ENCODE measurements at regions not wholly inside any gene's neighbourhood (a gene's known extent, or its start where the extent isn't known, plus 50 kb on each side); places are given as distances from the start of the nearest gene placed in this dataset.

DNA sequence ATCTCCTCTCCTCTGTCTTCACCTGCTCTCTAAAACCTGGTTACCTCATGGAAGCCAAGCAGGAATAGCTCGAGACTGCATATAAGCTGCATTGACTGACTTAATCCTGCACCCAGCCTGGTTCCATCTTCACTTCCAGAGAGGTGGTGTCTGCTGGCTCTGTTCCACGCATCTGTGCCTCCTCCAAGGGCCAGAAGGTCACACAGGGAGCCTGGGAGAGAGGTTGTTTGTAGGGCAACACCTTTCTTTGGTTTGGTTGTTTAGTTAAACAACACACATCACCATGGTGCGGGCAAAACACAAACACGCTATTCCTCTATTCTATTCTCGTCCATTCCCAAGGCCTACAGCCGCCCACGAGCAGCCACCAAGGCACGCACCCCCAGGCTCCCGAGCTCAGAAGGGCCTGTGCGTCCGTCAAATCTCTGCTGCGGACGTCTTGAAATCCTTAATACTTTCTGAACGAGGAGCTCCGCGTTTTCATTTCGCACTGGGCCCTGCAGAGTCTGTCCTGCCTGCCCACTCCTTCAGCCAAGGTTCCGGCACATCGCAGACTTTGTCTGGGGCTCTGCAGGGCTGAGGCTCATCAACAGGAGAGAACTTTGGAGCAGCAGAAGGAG, 116.2 kb downstream of the RIPK4 start:
- TF ChIP-seq, protein P1, sequence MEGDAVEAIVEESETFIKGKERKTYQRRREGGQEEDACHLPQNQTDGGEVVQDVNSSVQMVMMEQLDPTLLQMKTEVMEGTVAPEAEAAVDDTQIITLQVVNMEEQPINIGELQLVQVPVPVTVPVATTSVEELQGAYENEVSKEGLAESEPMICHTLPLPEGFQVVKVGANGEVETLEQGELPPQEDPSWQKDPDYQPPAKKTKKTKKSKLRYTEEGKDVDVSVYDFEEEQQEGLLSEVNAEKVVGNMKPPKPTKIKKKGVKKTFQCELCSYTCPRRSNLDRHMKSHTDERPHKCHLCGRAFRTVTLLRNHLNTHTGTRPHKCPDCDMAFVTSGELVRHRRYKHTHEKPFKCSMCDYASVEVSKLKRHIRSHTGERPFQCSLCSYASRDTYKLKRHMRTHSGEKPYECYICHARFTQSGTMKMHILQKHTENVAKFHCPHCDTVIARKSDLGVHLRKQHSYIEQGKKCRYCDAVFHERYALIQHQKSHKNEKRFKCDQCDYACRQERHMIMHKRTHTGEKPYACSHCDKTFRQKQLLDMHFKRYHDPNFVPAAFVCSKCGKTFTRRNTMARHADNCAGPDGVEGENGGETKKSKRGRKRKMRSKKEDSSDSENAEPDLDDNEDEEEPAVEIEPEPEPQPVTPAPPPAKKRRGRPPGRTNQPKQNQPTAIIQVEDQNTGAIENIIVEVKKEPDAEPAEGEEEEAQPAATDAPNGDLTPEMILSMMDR (IDR thresholded peaks at IDR 0.05) = no peak
- no peak for TF ChIP-seq POLR2AphosphoS5 (IDR thresholded peaks at IDR 0.05; ENCODE audit: insufficient read depth in 1 of 2, low read depth in 1 of 2)
- no peak for TF ChIP-seq POLR2A (IDR thresholded peaks at IDR 0.05)
- Histone ChIP-seq H3K27ac (no peak overlapping the region), H3K4me3 (no peak overlapping the region), H3K36me3 (no peaks in the 10 kb centered on the region), H3K9me3 (no peaks in the 10 kb centered on the region), H3K4me1 (peaks cover 21% of the 10 kb centered on the region), H3K27me3 (no peaks in the 10 kb centered on the region)
- intact Hi-C loops (cut with DNase I) = no loop called here
- DNase-seq (ENCODE audit: extremely low spot score in 2 of 2) = no peak

DNA sequence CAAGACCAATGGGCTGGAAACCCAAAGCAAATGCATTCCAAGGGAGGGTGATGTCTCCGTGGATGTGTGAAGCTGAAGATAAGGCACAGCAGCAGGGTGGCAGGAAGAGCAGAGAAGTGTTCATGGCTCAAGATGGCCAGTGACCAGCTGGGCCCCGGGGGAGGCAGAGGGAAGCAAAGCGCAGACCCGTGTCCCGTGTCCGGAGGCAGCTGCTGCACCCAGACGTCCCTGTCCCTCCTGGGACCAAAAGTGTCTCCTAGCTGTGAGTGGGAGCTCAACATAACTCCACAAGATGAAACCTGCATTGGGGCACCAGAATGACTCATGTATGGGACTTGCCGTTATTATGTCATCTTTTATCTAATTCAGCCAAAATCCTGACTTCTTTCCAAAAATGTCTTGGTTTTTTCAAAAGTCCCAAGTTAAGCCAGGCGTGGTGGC, 118.2 kb downstream of the RIPK4 start:
- DNase-seq (ENCODE audit: extremely low spot score in 2 of 2) = no peak
- no peaks in the 10 kb centered on the region for H3K9me3 ChIP-seq
- H3K4me3 ChIP-seq = no peak overlapping the region
- no peak overlapping the region for H3K27ac ChIP-seq
- intact Hi-C loops (cut with DNase I) = no loop called here
- H3K27me3 ChIP-seq = no peaks in the 10 kb centered on the region
- no peaks in the 10 kb centered on the region for H3K36me3 ChIP-seq
- TF ChIP-seq, protein P1 (IDR thresholded peaks at IDR 0.05) = no peak
- TF ChIP-seq POLR2A (IDR thresholded peaks at IDR 0.05) (no peak), POLR2AphosphoS5 (IDR thresholded peaks at IDR 0.05; ENCODE audit: insufficient read depth in 1 of 2, low read depth in 1 of 2) (no peak)
- H3K4me1 ChIP-seq = peaks cover 13% of the 10 kb centered on the region

DNA sequence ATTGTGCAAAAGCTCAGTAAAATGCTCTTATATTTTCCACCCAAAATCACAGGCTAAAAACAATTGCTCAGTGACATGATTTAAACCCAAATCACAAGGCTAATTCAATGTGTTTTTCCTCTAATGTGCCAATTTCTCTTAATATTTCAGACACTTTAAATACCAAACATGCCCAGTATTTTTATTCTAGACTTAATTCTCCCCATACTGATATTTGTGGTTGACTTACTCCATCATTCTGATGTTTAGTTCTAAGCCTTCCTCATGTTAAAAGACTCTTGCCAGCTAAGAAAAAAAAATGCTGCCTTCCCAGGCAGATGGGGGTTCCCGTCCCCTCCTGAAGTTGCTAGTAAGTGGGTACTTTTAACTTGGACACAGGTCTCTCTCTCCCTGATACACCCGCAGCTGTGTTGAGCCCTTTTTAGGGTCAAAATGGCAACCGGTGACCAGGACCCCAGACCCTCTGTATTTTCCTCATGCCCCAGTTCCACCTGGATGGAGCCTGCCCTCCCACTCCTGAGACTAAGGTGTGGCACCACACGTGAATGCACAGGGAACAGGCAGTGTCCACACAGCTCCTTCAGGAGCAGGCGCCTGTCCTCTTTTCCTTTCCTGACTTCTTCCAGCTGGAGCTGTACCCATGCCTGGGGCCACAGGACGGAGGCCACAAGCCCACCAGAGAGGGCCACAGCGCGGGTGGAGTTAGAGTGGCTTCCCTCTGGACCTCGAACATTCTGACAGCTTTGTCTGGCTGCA, 118.9 kb downstream of the RIPK4 start:
- H3K27ac ChIP-seq = no peak overlapping the region
- no peak overlapping the region for H3K4me3 ChIP-seq
- H3K27me3 ChIP-seq = no peaks in the 10 kb centered on the region
- H3K9me3 ChIP-seq = no peaks in the 10 kb centered on the region
- intact Hi-C loops (cut with DNase I) = no loop called here
- no peaks in the 10 kb centered on the region for H3K36me3 ChIP-seq
- TF ChIP-seq POLR2AphosphoS5 (IDR thresholded peaks at IDR 0.05; ENCODE audit: insufficient read depth in 1 of 2, low read depth in 1 of 2) (no peak), POLR2A (IDR thresholded peaks at IDR 0.05) (no peak)
- TF ChIP-seq, protein P1 (IDR thresholded peaks at IDR 0.05) = no peak
- no peak for DNase-seq (ENCODE audit: extremely low spot score in 2 of 2)
- H3K4me1 ChIP-seq = peaks cover 9% of the 10 kb centered on the region

DNA sequence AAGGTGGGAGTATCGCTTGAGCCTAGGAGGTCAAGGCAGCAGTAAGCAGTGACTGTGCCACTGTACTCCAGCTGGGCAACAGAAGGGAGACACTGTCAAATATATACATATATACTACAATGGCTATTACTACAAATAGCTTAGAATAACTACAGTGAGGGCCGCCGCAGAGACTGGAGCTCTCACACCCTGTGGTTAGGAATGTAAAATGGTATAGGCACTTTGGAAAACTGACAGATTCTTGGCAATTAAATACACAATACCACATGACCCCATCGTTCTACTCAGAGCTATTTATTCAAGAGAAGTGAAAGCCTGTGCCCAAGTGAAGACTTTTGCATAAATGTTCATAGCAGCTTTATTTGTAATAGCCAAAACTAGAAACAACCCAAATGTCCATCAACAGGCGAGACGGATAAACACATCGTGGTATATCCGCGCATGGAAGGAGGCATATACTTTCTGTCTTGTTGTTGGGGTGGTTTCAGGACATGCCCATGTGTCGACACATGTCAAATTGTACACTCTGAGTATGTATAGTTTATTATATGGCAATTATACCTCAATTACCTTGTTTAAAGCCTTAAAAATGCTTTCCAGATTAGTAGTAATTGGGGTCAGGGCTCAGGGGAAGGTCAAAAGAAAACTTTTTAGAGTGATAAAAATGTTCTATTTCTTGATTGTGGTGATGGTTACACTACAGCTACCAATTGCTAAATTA, 123.4 kb downstream of the RIPK4 start:
- no peak for DNase-seq (ENCODE audit: extremely low spot score in 2 of 2)
- Histone ChIP-seq H3K4me1 (peaks cover 25% of the 10 kb centered on the region), H3K4me3 (no peak overlapping the region), H3K27me3 (no peaks in the 10 kb centered on the region), H3K27ac (peak overlapping the region; percentile 86), H3K9me3 (no peaks in the 10 kb centered on the region), H3K36me3 (no peaks in the 10 kb centered on the region)
- TF ChIP-seq, protein P1 (IDR thresholded peaks at IDR 0.05) = no peak
- TF ChIP-seq POLR2AphosphoS5 (IDR thresholded peaks at IDR 0.05; ENCODE audit: insufficient read depth in 1 of 2, low read depth in 1 of 2) = no peak
- TF ChIP-seq POLR2A (IDR thresholded peaks at IDR 0.05) = no peak
- intact Hi-C loops (cut with DNase I) = no loop called here

All from vagina (tissue), 2 donors.